Ishikawa (cell line): ENCODE measurements at regions not wholly inside any gene's neighbourhood (a gene's known extent, or its start where the extent isn't known, plus 50 kb on each side); places are given as distances from the start of the nearest gene placed in this dataset.

Experiments used
- CEBPB ChIP-seq: IDR thresholded peaks from 2 replicates; pipeline ENCODE4 v1.6.1; 2012
- CREB1 ChIP-seq: IDR thresholded peaks from 2 replicates; pipeline ENCODE4 v1.6.1; 2012; ENCODE audit warnings: low read depth
- EGR1 ChIP-seq: IDR thresholded peaks from 2 replicates; pipeline ENCODE4 v1.6.1; 2012
- EP300 ChIP-seq: IDR thresholded peaks from 2 replicates; pipeline ENCODE4 v1.6.1; 2012; ENCODE audit warnings: borderline replicate concordance
- FOXM1 ChIP-seq: IDR thresholded peaks from 2 replicates; pipeline ENCODE4 v1.6.1; 2012; ENCODE audit warnings: low read depth, borderline replicate concordance
- MAX ChIP-seq: IDR thresholded peaks from 2 replicates; pipeline ENCODE4 v1.6.1; 2012
- NFIC ChIP-seq: IDR thresholded peaks from 2 replicates; pipeline ENCODE4 v1.6.1; 2012
- RAD21 ChIP-seq: IDR thresholded peaks from 2 replicates; pipeline ENCODE4 v1.6.1; 2012; ENCODE audit warnings: low read depth
- REST ChIP-seq: IDR thresholded peaks from 2 replicates; pipeline ENCODE4 v1.6.1; 2012; ENCODE audit warnings: low read depth, mild to moderate bottlenecking
- TAF1 ChIP-seq: IDR thresholded peaks from 2 replicates; pipeline ENCODE4 v1.6.1; 2012; ENCODE audit warnings: low read depth, mild to moderate bottlenecking
- TCF12 ChIP-seq: IDR thresholded peaks from 2 replicates; pipeline ENCODE4 v1.6.1; 2012; ENCODE audit warnings: low read depth
- TEAD4 ChIP-seq: IDR thresholded peaks from 2 replicates; pipeline ENCODE4 v1.6.1; 2012
- USF1 ChIP-seq: IDR thresholded peaks from 2 replicates; pipeline ENCODE4 v1.6.1; 2012
- YY1 ChIP-seq: IDR thresholded peaks from 2 replicates; pipeline ENCODE4 v1.6.1; 2012; ENCODE audit warnings: low read depth
- ZBTB7A ChIP-seq: IDR thresholded peaks from 2 replicates; pipeline ENCODE4 v1.6.1; 2012; ENCODE audit warnings: low read depth

- no peak for TF ChIP-seq TCF12
- no peak for TF ChIP-seq USF1
- TF ChIP-seq MAX = no peak
- no peak for TF ChIP-seq FOXM1
- no peak for TF ChIP-seq ZBTB7A
- TF ChIP-seq EGR1 = no peak
- TF ChIP-seq EP300 = no peak
- TF ChIP-seq REST = no peak
- TF ChIP-seq NFIC = no peak
- no peak for TF ChIP-seq YY1
- no peak for TF ChIP-seq CREB1
- no peak for TF ChIP-seq TAF1
- no peak for TF ChIP-seq CEBPB
- no peak for TF ChIP-seq TEAD4
- TF ChIP-seq RAD21 = no peak
These were observed 548.9 kb downstream of the BNC2 start for GRCh38 chr9:16321461-16322119.

- no peak for TF ChIP-seq MAX
- TF ChIP-seq YY1 = no peak
- no peak for TF ChIP-seq TEAD4
- TF ChIP-seq FOXM1 = no peak
- no peak for TF ChIP-seq REST
- TF ChIP-seq CEBPB = no peak
- TF ChIP-seq EP300 = no peak
These were observed 547.6 kb downstream of the BNC2 start for GRCh38 chr9:16322849-16323248.

GRCh38 chr9:16325966-16326365 is 544.5 kb downstream of the BNC2 start:
- TF ChIP-seq TAF1 = no peak
- no peak for TF ChIP-seq YY1
- TF ChIP-seq TCF12 = no peak
- no peak for TF ChIP-seq NFIC
- no peak for TF ChIP-seq FOXM1
- TF ChIP-seq MAX = no peak
- no peak for TF ChIP-seq RAD21
- TF ChIP-seq REST = no peak
- no peak for TF ChIP-seq TEAD4
- TF ChIP-seq EP300 = no peak
- TF ChIP-seq CREB1 = no peak
- TF ChIP-seq ZBTB7A = no peak
- no peak for TF ChIP-seq USF1
- no peak for TF ChIP-seq CEBPB
- no peak for TF ChIP-seq EGR1

- TF ChIP-seq TCF12 (no peak), MAX (no peak), NFIC (no peak), YY1 (no peak), FOXM1 (no peak), TAF1 (no peak), CREB1 (no peak), EGR1 (no peak), ZBTB7A (no peak), EP300 (no peak), CEBPB (no peak), USF1 (no peak), TEAD4 (no peak)
These were observed 542.1 kb downstream of the BNC2 start for GRCh38 chr9:16328349-16328748.
